ENCODE measurements at regions not wholly inside any gene's neighbourhood (a gene's known extent, or its start where the extent isn't known, plus 50 kb on each side); places are given as distances from the start of the nearest gene placed in this dataset.

DNA sequence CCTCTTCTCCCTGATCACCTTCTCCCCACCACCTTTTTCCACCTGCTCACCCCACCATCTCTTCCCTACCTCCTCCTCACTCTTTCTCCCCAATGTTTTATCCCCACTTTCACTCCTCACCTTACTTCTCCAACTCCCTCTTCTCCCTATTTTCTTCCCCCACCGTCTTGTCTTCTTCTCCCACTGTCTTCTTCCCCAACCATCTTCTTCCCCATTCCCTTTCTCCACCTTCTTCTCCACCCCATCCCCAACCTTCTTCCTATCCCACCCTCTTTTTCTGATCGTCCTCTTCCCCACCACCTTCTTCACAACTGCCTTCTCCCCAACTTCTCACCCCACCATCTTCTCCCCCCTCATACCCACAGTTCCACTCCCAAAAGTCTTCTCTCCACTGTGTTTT lies 929.4 kb downstream of the UQCRFS1 start:
- TF ChIP-seq, protein P1, sequence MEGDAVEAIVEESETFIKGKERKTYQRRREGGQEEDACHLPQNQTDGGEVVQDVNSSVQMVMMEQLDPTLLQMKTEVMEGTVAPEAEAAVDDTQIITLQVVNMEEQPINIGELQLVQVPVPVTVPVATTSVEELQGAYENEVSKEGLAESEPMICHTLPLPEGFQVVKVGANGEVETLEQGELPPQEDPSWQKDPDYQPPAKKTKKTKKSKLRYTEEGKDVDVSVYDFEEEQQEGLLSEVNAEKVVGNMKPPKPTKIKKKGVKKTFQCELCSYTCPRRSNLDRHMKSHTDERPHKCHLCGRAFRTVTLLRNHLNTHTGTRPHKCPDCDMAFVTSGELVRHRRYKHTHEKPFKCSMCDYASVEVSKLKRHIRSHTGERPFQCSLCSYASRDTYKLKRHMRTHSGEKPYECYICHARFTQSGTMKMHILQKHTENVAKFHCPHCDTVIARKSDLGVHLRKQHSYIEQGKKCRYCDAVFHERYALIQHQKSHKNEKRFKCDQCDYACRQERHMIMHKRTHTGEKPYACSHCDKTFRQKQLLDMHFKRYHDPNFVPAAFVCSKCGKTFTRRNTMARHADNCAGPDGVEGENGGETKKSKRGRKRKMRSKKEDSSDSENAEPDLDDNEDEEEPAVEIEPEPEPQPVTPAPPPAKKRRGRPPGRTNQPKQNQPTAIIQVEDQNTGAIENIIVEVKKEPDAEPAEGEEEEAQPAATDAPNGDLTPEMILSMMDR (IDR thresholded peaks at IDR 0.05; ENCODE audit: insufficient read depth, low read length): no peak
- TF ChIP-seq POLR2AphosphoS5 (IDR thresholded peaks at IDR 0.05; ENCODE audit: low read depth) (no peak), REST (IDR thresholded peaks at IDR 0.05; ENCODE audit: insufficient replicate concordance, low read depth) (no peak)
